Urothelium cell line (cell line): ENCODE measurements at regions not wholly inside any gene's neighbourhood (a gene's known extent, or its start where the extent isn't known, plus 50 kb on each side); places are given as distances from the start of the nearest gene placed in this dataset.
"Not testable (repeated sequence)": the region's sequence is repeated elsewhere in the genome, so short reads cannot be mapped to it uniquely, and the experiment has no call there.

Source experiments
- DNase-seq: peaks from one replicate; pipeline ENCODE4 v3.0.0; 2011; ENCODE audit warnings: low spot score, mixed read lengths
- FAIRE-seq: peaks from 2 replicates; lab custom pipeline; 2011; peaks lifted over from hg19 to GRCh38; lab: Jason Lieb, UNC

DNA sequence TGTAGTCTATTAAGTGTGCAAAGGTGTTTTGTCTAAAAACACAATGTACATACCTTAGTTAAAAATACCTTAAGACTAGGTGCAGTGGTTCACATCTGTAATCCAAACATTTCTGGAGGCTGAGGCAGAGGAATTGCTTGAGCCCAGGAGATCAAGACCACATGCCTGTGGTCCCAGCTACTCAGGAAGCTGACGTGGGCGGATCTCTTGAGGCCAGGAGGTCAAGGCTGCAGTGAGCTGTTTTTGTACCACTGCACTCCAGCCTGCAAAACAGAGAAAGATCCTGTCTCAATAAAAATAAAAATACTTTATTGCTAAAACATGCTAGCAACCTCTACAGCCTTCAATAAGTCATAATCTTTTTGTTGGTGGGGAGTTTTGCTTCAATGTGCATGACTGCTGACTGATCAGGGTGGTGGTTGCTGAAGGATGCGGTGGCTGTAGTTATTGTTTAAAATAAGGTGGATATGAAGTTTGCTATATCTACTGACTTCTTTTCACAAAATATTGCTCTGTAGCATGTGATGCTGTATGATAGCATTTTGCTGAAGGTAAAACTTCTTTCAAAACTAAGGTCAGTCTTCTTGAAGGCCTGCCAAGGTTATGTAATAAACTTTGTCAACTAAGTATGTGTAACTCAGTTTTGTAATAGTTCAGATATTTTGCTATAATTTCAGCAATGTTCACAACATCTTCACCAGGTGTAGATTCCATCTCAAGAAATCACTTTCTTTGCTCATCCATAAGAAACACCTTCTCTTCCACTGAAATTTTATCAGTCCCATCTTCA is 1238.0 kb upstream of the NRXN1 start:
- no peak for DNase-seq
- no peak for FAIRE-seq

DNA sequence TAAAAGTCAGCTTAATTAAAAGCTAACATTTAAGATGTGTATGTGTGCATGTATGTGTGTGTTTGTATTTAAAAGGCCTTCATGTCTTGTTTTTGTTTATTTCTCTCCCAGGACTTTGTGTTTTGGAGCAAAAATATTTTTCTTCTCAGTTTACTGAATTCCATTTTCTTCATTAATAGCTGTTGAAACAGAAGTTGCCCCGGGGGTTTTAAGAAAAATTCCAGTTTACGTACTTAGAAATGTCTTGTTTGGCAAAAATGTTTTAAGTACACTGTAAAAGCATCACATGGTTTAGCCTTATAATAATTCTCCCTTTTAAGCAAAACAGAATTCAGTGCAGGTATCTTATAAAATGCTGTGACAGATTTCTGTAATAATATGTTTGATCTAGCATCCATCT is 1233.0 kb upstream of the NRXN1 start:
- FAIRE-seq (no peak), DNase-seq (no peak)

DNA sequence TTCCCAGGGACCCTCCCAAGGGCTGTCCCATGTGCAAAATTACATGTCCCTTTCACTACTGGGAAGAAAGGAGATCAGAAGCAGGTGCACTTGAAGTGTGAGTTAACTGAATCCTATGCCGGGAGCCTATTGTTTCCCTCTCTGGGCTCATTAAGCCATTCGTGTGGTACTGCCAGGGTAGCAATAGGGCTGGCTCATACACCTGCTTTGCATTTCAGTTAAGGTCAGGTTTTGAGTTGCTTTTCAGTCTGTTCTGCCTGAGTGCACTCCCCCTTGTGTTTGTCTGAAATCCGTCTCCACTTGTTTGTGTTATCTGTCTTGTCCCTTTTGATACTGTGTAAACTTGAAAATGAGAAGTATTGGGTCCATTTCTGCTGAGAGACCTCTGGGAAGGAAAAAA is 1232.6 kb upstream of the NRXN1 start:
- DNase-seq (no peak), FAIRE-seq (no peak)

- FAIRE-seq (no peak), DNase-seq (no peak)
Measured at GRCh38 chr2:52260904-52261303, 1229.0 kb upstream of the NRXN1 start.

GRCh38 chr2:52258967-52259366 is 1227.0 kb upstream of the NRXN1 start:
- not testable (repeated sequence) for DNase-seq, FAIRE-seq

DNA sequence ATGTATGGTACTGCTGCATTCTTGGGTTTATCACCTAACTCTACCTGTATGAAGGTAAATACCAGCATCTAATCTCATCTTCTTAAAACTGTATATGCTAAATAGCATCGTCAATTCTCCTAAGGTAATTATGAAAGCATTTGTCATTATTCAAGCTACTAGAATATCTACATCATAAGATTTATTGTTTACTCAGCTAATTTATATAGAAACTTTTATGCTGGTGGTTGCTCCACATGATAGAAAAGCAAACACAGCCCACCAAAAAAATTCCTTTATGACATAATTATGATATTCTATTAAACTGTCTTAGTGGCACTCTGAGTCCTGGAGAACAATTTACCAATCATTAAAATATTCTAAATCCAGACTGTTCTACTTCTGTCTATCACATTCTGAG is 1226.1 kb upstream of the NRXN1 start:
- no peak for FAIRE-seq
- DNase-seq = no peak

- FAIRE-seq = no peak
Measured at GRCh38 chr2:52253416-52253980, 1221.6 kb upstream of the NRXN1 start.

DNA sequence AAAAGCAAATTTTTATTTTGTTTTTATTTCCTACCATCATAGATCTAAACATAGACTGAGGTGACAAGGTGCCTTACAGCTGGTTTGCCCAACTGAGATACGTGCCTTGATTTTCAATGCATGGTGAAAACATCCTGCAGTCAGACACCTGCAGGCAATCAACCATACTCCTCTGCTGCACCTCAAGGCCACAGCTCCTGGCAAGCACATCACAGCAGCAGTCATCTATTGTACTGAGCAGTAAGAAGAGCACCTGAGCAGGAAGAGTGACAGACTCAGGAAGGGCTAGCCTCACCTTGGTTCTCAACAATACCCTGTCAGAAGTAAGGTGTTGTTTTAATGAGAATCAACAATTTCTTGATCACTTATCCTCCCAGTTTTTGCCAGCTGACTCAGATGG is 1206.8 kb upstream of the NRXN1 start:
- FAIRE-seq (no peak), DNase-seq (no peak)

More at GRCh38 chr2:52253416-52253980, 1221.6 kb upstream of the NRXN1 start:
- no peak for DNase-seq

DNA sequence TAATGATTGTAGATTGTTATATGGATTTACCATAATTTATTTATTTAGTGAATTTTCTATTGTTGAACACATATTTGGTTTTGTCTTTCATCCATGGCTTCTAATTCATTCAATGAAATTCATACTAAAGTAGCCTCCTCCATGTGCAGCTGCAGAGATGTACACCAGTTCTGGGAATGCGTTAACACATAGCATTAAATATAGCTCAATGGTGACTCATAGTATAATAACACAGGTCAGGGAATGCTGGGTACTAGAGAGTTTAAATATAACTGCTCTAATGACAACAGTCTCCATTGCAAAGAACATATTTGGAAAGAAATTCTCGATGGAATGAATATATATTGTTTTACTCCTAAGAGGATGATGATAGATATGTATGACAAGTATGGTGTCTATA is 1190.2 kb upstream of the NRXN1 start:
- FAIRE-seq (no peak), DNase-seq (no peak)

GRCh38 chr2:52220393-52220792 is 1188.5 kb upstream of the NRXN1 start:
- DNase-seq (no peak), FAIRE-seq (no peak)

GRCh38 chr2:52210611-52211010 is 1178.7 kb upstream of the NRXN1 start:
- no peak for DNase-seq
- FAIRE-seq = no peak

DNA sequence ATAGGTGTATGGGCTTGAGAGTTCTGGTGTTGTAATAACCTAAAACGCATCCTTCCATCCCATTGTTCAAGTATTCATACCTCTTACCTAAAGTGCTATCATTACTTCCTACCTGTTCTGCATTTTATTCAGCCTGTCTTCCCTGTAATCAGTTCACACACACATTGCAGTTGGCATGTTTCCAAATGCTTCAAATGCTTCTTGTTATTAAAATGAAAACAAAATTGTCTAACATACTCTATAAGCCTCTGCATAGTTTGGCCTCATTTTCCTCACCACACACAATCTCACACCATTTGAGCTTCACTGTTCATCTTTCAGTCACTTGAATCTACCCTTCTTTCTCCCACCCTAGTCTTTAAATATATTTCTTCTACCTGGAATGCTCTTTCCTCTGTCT is 1178.2 kb upstream of the NRXN1 start:
- FAIRE-seq = peak; percentile 23

GRCh38 chr2:52194342-52194741 is 1162.4 kb upstream of the NRXN1 start:
- FAIRE-seq (no peak), DNase-seq (no peak)

More for the DNA sequence above, 1178.2 kb upstream of the NRXN1 start:
- no peak for DNase-seq

DNA sequence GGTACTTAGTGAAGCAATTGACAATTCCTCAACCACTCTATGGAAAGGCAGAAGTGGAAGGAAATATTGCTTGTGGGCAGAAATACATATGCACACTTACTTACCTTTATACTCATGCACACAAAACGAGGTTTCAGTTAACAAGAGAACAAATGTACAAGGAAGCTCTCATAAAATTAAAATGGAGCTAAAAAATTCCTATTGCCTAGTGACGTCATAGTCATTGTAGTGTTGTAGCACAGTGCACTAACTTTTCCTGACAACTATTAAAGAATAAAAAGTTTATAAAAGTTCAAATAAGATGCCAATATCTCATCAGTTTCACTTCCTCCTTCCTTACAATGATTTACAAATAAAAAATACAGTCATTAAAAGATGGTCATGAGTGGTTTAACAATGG is 1161.9 kb upstream of the NRXN1 start:
- FAIRE-seq (no peak), DNase-seq (no peak)

DNA sequence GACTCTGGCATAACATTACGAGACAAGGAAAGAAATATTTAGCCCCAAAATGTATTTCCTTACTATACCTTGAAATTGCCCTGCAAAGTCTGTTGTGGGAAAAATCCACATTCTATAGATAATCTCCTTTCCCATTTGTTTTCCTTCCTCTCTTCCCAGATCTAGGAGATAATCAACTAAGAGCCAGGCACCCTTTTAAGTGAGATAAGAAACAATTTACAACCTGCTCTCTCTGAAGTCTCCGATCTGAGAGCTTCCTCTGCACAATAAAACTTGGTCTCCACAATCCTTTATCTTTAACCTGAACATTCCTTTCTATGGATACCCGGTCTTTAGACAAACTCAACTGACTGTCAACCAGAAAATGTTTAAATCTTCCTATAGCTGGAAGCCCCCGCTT is 1160.7 kb upstream of the NRXN1 start:
- no peak for DNase-seq

GRCh38 chr2:52181080-52181479 is 1149.1 kb upstream of the NRXN1 start:
- FAIRE-seq (peak; percentile 52), DNase-seq (no peak)

More for the DNA sequence above, 1160.7 kb upstream of the NRXN1 start:
- FAIRE-seq = no peak

DNA sequence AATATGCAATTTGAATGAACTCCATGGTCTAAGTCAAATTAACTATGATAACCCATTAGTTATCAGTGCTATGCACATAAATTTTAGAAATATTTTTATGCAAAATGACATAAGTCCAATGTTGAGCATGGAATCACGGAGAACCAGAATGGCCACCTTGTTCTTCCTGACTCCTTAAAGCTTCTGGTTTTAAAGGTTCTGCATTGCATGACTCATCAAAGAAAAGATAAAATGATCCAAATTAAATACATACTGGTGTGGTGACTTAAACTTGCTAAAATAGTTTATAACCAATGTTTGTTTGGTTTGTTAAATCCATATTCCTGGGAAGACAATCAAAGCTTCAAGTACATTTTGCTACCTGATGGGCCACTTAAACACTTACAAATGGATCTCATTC is 1146.9 kb upstream of the NRXN1 start:
- DNase-seq = no peak
- FAIRE-seq = no peak

DNA sequence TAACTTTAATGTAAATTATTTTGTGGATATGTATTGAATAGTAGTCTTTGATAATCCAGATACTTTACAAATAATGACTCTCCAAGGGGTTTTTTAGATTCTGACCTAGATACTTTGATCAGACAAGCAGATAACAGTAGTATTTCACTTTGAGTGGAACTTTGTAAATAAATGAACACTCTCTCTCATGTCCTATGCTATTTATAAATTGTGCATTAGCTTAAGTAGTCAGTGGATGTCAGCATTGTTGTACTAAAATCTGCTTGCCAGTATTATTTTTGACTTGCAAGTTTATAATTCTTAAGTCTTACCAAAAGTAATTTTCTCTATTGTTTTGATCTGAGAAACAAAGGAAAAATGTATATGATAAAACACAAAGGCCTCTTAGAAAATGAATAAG is 1113.1 kb upstream of the NRXN1 start:
- DNase-seq (no peak), FAIRE-seq (no peak)

DNA sequence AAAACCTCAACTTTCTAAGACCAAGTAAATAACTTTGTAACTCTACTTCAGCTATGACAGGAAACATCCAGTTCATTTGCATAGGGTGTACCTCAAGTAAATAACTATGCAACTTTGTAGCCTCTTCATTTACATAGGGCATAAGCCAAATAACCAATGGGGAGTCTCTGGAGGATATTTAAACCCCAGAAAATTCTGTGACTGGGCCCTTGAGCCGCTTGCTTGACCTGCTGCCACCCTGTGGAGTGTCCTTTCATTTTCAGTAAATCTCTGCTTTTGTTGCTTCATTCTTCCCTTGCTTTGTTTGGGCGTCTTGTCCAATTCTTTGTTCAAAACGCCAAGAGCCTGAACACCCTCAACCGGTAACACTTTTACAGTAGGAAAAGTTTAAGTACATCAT is 1112.7 kb upstream of the NRXN1 start:
- DNase-seq (no peak), FAIRE-seq (no peak)

GRCh38 chr2:52141076-52141475 is 1109.1 kb upstream of the NRXN1 start:
- FAIRE-seq = no peak
- DNase-seq = no peak

DNA sequence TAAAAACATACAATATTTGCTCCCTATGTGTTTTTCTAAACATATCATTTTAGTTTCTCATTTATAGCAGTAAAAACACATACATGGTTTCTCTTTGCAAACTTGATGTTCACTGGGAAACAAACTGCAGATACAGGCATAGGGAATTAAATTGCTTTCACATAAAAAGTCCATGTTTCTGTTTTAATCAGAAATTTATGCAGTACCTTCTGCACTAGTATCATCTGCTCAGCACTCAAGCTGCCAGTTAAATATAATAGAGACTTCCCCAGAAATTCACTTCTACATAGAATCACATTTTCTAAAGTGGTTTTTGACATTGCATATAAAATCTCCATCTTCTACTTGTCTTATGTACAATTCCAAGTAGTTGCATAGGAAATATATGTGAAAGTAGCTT is 1107.3 kb upstream of the NRXN1 start:
- FAIRE-seq = no peak

DNA sequence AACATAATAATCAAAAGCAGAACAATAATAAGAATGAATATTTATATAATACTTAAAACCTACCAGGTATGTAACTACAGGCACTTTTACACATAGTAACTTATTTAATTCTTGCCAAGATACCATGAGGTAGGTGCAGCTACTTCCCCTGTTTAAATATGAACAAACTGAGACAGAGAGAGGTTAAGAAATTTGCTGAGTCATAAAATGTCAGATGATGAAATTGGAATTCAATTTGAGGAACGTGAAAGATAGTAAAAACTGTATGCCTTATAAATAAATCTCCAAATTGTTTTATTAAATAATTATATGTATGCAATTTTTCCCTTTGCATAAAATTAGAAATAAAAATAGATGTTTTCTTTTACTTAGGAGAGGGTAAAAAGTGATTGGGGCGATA is 1103.3 kb upstream of the NRXN1 start:
- FAIRE-seq (no peak), DNase-seq (no peak)

More for the DNA sequence above, 1107.3 kb upstream of the NRXN1 start:
- no peak for DNase-seq

DNA sequence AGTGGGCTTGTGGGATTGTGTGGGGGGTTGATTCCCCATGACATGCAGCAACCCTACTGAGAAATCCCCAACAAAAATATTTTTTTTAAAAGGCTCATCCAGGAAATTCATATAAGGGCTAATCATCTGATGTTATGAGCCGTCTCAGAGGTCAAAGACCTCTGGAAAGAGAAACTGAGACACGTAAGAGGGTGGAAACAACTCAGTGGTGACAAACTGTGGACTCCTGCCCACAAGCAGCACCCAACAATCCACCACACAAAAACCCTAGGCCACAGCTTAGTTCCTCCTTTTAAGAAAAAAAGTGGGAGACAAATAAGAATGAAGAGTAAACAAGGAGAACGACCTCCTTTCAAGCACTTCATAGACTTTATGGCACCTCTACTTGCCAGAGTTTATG is 1096.1 kb upstream of the NRXN1 start:
- FAIRE-seq (no peak), DNase-seq (no peak)
